Activated CD4-positive, alpha-beta T cell treated with anti-CD3 and anti-CD28 coated beads, Interleukin-2, amount 50 U/mL, for 16 hours (primary cell): ENCODE measurements at regions not wholly inside any gene's neighbourhood (a gene's known extent, or its start where the extent isn't known, plus 50 kb on each side); places are given as distances from the start of the nearest gene placed in this dataset.
"Not testable (repeated sequence)": the region's sequence is repeated elsewhere in the genome, so short reads cannot be mapped to it uniquely, and the experiment has no call there.

Experiments
- DNase-seq: peaks from one replicate; pipeline ENCODE4 v3.0.0-alpha.2; 2020

DNA sequence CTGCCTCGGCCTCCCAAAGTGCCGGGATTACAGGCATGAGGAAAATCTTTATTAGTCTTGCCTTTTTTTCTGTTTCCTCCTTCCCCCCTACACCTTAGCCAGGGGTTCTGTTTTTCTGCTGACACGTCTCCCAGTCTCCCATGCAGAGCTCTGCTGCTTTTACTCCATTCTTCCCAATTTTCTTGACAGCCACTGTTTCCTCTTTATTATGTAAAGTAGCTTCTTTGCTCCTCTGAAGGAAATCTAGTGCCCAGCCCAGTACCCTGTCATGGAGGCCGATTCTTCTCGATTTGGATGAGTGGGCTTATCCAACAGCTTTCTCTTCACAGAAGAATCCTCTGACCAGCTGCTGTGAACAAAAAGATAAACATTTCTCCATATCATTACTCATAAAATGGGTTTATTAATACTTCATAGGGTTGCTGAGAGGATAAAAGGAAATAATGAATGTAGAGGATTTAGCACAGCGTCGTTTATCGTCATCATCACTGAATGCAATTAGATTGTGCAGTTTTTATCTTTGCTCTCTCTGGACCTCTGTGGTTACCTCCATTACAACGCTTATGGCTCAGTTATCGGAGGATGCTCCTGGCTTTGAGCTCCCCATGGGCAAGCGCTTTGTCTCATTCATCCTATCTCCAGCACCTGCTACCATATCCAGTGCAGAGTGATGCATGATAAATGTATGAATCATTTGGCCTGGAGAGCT lies 375.6 kb upstream of the C11orf87 start:
- no peak for DNase-seq

DNA sequence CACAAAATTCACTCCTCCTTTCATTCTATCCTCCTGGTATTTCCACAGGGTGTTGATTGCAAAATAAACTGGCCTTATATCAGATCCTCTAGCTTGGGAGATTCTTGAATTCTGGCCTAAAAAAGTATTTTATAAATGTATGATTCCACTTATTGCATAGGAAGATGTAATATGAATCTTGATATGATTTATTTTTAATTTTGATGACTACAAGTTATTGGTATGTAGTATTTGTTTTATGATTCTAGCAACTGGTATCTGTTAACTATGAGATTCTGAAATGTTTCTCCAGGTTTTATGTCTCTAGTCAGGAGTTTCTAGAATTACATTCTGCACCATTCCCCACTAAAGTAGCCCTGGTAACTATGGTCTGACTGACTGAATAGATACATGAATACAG lies 373.9 kb upstream of the C11orf87 start:
- no peak for DNase-seq

DNA sequence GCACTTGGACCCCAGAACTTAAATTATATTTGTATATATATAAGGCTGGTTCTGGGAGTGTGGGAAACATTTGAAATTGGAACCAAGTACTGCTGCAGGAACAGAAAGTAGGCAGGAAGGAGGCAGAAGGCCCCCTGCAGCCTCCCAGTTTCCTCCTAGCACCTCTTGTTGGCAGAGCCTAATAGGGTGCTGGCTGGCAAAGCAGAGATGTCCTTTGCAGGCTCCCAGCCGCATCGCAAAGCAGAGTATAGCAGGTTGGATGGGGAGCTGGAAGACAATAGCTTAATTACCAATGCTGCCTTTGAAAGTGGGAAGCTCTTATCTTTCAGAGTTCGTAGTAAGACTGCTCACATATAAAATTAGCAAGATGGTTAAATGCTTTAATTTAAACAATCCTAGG lies 370.8 kb upstream of the C11orf87 start:
- DNase-seq = no peak

DNA sequence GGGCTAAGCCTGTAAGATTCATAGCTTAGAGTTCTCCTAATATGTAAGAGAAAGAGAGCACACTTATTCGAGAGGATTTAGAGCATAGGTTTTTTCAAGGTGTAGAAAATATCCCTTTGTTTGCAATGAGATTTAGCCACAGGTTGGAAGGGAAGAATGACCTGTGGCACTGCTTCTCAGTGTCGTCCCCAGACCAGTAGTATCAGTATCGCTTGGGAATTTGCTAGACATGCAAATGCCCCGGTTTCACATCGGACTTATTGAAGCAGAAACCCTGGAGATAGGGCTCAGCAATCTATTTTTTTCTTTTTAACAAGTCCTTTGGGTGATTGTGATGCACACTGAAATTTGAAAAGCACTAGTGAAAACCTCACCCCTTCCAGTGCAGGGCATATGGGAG lies 362.6 kb upstream of the C11orf87 start:
- DNase-seq = no peak

DNA sequence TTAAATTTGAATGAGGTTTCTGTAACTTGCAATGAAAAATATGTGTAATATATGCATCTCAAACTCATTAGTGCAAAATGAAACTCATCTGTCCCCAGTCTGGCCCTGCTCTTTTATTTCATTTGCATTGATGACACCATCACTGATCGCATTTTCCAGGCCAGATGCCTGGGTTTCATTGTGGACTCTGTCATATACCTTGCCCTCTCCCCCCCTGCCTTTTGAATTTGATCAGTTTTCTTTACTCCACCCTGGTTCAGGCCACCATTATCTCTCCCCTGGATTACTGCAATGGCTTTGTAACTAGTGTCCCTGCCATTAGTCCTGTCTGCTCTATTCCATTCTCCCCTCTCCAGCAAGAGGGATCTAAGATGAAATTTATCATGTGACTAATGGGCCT lies 360.6 kb upstream of the C11orf87 start:
- no peak for DNase-seq

DNA sequence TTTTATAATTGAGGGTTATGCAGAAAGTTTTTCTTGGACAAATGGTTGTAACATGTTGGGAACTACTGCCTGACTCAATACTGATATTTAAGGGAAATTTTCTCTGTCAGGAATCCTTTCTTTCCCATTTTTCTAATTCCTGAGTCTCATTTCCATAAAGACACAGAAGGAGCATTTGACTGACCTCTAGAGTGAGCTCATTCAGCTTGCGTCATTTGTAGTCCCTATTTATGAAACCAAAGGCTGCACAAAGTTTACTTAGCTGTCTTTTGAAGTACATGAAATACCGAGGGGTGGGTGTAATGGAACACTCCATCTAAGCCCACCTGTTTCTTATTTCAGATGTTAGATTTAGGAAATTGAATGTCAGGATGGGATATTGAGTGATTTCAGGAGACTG lies 359.5 kb upstream of the C11orf87 start:
- DNase-seq = no peak

DNA sequence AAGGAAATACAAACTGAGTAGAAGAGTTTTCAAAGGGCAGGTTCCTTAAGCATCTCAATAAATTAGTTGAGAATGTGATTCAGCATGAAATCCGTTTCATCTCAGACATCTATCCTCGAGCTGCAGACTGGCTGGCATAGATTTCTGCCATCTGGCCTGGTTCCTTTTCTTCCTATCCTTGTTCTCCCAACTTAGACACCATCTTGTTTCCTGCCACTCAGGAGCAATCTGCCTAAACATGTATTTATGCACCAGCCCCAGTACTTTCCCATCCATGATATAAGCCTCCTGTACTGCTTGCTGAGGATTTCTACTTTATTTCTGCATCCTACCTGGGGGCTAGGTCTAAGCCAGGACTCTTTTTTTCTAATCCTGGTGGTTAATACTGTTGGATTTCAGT lies 359.1 kb upstream of the C11orf87 start:
- DNase-seq = no peak

DNA sequence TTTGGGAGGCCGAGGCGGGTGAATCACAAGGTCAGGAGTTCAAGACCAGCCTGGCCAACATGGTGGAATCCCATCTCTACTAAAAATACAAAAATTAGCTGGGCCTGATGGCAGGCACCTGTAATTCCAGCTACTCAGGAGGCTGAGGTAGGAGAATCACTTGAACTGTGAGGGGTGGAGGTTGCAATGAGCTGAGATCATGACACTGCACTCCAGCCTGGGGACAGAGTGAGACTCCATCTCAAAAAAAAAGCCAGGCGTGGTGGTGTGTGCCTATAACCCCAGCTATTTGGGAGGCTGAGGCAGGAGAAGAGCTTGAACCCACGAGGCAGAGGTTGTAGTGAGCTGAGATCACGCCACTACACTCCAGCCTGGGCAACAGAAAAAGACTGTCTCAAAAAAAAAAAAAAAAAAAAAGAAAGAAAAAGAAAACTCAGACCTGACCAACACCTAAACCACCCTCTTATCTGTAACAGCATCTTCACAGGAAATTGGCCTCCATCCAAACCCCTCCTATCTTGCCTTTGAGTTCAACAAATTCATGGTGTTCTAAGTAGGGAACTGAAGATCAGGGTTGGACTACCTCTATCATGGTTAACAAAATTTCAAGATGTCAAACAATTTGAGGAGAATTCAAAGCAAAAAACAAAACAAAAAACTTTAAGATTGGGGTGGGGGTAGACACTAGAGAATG lies 357.2 kb upstream of the C11orf87 start:
- DNase-seq = not testable (repeated sequence)

DNA sequence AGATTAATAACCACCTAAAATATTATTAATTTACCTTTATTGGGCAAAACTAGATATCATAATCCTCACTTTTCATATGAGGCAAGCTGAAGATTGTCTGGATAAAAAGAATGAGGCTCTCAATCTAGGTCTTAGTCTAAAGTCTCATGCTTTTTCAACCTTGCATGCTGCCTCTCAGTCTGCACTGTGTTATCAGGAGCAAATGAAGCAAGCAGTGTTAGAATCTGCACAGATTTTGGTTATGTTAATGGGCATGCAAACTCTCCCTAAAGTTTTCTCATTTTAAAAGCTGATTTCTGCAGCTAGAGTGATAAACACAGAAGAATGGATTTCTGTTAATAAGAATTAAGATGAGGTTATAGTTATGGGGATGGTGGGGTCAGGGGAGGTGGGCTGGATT lies 350.7 kb upstream of the C11orf87 start:
- DNase-seq = no peak

DNA sequence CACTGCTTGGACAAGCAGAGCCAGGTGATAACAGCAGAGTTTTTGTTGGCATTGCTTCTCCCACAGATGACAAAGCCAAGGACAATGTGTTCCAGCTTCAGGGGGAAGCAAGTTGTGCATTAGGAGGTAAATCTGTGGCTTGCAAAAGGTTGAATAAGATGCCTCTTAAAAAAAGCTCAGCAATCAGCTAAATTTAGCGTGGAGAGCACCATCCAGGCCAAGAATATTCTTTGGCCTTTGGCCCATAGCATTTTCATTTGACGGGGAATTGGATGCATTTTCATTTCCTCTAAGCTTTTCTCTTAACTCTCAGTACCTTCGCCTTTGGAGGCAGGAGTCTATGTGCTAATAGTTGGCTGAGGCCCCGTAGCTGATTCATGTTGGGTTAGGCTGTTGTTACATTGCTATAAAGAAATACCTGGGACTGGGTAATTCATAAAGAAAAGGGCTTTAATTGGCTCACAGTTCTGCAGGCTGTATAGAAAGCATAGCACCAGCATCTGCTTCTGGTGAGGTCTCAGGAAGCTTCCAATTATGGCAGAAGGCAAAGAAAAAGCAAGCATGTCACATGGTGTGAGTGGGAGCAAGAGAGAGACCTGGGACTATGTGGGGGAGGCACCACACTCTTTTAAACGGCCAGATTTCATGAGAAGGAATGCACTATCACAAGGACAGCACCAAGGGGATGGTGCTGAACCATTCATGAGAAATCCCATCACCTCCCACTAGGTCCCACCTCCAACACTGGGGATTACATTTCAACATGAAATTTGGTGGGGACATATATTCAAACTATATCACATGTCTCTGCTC lies 350.1 kb upstream of the C11orf87 start:
- DNase-seq = no peak

DNA sequence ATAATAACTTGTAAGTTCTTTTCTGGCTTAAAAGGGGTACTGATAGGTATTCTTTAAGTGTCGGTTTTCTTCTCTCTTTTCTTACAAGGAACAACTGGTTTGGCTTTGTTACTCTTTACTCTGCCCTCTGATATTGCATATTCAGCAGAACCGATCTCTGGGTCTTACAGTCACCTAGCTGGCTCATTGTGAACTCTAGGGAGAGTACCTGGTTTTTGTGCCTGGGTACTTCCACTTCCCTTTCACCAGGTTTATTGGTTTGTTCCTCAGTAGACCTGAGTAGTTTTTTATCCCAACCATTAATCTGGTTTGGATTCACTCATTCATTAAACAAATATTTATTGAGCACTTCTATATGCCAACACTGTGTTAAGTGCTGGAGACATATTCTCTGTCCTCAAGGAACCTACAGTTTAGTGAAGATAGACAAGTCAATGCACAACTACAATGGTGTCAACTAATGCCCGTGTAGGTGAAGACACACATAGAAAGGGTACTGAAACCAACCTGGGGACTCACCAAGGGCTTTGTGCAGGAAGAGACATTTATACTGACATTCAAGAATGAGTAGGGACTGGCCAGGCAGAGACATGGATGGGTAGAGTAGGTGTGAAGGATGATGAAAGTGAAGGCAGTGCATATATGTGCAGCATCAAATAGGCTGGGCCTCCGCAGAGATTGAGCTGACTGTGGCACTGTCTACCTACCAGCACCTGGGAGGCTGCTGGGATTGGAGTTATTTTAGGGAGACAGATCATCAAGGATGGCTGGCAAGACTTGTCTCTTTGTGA lies 348.8 kb upstream of the C11orf87 start:
- DNase-seq = no peak

DNA sequence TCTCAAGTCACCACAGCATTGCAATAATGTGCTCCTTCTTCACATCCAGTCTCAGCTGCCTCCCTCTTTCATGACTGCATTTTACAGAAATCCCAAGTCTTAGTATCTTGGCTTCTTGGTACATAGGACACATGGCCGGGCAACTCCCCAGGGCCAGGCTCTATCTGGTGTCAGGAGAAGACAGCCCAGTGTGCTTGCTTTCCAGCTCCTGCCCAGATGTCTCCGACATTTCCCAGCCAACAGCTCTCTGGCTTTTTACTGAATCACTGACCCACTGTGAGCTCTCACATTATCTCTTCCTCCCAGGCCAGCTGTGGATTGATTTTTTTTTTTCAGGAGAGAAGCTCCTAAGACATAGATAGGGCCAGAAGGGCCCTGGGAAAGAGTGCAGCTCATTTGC lies 346.0 kb upstream of the C11orf87 start:
- DNase-seq = no peak

DNA sequence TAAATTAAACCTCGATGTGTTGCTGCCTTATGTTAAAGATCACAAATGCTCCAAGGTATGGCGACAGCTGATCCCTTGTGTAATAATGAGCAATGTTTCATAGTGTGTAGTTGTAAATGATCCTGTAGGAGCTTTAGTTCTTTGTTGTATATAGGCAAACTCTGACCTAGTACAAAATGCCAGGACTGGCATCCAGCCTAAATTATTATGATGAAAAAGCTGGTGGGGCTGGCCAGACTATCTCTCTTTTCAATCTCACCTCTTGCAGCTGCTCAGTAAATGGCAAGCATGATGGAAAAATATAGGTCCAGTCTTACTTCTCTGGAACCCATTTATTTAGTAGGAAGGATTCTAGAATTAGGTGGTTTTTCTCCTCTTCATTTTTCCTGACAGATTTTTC lies 345.1 kb upstream of the C11orf87 start:
- no peak for DNase-seq

DNA sequence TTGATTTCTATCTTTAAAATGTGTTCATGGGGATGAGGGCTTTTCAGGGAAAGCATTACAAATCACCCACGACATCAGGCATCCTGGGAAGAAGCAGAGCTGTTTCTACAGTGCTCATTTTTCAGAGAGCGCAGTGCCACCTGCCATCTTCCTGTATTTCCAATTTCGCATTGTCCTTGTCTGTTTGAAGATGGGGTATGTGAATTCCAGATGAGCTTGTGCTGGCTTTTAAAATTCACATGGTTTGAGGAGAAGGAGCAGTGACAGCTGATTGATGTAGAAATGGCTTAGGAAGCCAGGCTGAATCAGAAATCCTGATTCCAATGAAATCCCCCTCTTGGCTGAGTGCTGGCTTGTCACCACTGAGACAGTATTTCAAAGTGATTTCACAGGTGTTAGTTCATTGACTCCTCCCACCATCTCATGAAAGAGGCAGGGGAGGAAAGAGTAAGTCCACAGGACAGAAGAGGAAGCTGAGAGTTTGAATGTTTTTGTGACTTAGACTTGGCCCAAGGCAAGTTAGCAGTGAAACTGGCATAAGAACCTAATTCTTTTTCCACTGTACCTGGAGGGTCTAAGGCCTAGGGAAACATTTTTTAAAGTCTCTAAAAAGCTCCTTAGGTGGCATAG lies 344.6 kb upstream of the C11orf87 start:
- no peak for DNase-seq

DNA sequence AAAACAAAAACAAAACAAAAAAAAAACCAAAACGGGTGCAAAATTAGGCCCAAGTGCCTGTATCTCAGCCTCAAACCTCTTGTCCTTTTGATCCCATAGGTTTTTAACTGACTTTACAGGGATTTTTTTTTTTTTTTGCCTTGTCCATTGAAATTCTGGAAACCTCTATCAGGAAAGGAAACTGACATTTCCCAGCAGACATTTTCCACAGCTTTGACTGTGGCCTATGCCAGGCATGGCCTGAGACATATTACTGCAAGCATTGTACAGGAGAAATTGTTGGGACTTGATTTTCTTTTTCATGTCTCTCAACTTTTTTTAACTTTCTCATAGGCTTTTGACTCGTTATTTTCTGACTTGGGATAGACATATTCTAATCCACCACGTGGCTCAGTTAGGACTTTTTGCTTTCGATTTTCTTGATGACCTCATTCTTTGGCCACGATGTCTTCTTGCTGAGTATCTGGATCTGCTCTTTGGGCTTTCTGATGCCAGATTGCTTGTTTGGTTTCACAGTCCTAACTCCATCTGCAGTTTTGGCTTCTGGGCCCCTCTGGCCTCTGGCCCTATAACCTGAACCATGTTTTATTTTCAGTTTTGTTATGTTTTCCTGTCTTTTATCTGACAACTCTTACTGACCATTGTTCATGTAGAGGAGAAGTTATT lies 336.1 kb upstream of the C11orf87 start:
- no peak for DNase-seq

DNA sequence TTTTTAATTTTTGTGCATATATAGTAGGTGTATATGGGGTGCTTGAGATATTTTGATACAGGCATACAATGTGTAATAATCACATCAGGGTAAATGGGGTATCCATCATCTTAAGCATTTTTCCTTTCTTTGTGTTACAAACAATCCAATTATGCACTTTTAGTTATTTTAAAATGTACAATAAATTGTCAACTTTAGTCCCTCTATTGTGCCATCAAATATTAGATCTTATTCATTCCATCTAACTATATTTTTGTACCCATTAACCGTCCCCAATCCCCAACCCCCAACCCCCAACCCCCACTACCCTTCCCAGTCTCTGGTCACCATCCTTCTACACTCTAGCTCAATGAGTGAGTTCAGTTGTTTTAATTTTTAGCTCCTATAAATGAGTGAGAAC lies 335.1 kb upstream of the C11orf87 start:
- no peak for DNase-seq

DNA sequence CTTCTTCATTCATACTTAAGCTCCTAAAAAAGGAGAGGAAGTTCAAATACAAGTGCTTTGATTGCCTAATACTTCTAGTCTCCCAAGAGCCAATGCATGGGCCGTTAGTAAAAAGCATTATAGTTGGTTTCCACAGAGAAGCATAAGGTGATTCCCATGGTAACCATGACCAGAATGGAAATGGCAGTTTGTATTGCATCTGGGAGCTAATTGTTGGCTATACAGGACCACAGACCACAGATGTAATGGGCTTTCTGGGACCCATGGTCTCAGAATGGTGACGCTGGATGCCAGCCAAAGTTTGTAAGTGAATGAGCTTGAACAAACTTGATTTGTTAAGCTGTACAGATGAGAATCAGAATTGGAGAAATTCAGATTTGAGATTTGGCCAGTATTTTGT lies 333.9 kb upstream of the C11orf87 start:
- no peak for DNase-seq

DNA sequence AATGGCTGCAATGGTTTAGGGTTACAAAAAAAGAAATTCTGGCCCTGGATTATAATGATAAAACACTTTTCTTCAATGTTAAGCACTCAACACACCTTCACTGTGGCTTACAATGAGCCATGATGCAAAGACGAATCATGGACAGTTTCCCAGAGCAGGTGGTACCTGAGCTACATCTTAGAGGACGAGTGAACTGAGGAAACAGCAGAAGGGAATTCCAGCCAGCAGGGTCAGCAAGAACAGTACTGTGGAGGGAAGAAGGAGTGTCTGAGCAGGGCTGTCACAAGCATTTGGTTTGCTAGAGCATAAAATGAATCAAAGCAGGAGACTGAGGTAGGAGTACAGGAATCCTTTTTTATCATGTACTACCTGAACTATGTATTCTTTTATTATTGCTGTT lies 332.8 kb upstream of the C11orf87 start:
- DNase-seq = no peak

DNA sequence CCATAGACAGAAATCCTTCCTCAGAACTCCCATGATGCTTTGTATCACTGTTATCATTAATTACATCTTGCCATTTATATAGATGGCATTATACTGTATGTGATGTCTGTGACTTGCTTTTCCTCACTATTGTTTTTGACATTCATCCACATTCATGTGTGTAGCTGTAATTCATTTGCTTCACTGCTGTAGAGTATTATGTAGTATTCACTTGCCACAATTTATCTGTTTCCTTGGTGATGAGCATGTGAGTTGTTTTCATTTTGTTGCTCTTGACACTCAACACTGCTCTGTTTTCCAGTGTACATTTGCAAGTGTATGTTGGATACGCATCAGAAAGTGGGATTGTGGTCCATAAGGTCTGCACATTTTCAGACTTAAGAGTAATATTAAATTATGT lies 328.6 kb upstream of the C11orf87 start:
- no peak for DNase-seq

DNA sequence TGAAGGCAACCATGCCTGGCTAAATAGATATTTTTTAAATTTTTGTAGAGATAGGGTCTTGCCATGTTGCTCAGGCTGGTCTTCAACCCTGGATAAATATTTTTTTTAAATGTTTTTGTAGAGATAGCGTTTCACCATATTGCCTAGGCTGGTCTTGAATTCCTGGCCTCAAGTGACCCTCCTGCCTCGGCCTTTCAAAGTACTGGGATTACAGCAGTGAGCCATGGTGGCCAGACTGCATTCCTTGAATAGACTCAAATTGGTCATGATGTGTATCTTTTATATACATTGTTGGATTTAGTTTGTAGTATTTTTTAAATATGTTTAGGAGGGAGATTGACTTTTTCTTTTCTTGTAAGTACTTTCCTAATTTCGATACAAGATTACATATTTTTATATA lies 325.7 kb upstream of the C11orf87 start:
- DNase-seq = no peak

DNA sequence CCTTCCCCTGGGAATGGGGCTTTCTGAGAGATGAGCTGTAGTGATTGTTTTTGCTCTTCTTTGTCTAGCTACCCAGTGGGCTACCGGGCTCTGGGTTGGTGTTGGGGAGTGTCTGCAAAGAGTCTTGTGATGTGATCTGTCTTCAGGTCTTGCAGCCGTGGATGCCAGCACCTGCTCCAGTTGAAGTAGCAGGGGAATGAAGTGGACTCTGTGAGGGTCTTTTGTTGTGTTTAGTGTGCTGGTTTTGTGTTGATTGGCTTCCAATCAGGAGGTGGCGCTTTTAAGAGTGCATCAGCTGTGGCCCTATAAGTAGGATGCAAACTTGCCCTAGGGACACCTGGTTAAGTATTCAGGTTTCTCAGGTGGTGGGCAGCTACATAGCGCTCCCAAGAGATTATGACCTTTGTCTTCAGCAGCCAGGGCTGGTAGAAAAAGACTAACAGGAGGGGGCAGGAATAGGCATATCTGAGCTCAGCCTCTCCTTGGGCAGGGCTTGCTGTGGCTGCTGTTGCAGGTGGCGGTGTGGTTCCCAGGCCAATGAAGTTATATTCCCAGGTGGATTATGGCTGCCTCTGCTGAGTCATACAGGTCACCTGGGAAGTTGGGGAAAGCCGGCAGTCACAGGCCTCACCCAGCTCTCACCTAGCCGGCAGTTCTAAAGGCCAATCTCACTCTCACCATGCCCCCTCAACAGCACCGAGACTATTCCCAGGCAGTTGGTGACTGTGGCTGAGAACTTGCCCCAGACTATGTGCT lies 315.7 kb upstream of the C11orf87 start:
- DNase-seq = no peak
